HepG2 (cell line): ENCODE measurements at regions not wholly inside any gene's neighbourhood (a gene's known extent, or its start where the extent isn't known, plus 50 kb on each side); places are given as distances from the start of the nearest gene placed in this dataset.

Experiments
- AHDC1 ChIP-seq: sonication (generic); formaldehyde crosslinking; IDR thresholded peaks from 2 replicates; pipeline ENCODE4 v1.5.1; 2020; ENCODE audit warnings: mild to moderate bottlenecking, missing genetic modification reagents, borderline replicate concordance
- ELF3 ChIP-seq: IDR thresholded peaks from 2 replicates; pipeline ENCODE4 v1.6.1; 2016; ENCODE audit warnings: missing genetic modification reagents, missing compliant biosample characterization
- FOSL2 ChIP-seq: sonication (generic); formaldehyde crosslinking; IDR thresholded peaks from 2 replicates; pipeline ENCODE4 v1.4.0; 2020; ENCODE audit warnings: missing genetic modification reagents
- HMG20A ChIP-seq: IDR thresholded peaks from 2 replicates; pipeline ENCODE4 v1.6.1; 2016; ENCODE audit warnings: borderline replicate concordance
- JUNB ChIP-seq: sonication (generic); formaldehyde crosslinking; IDR thresholded peaks from 2 replicates; pipeline ENCODE4 v1.8.0; 2022; ENCODE audit warnings: missing genetic modification reagents, mild to moderate bottlenecking, borderline replicate concordance
- NR2F6 ChIP-seq, 2 experiments: IDR thresholded peaks; 2 replicates each; pipeline ENCODE4 v1.6.1; 2016; ENCODE audit warnings: antibody characterized with exemption in 1 of 2, mild to moderate bottlenecking in 1 of 2
- NRL ChIP-seq: sonication (generic); formaldehyde crosslinking; IDR thresholded peaks from 2 replicates; pipeline ENCODE4 v1.5.0; 2020; ENCODE audit warnings: missing genetic modification reagents, mild to moderate bottlenecking, moderate library complexity, borderline replicate concordance
- PATZ1 ChIP-seq: sonication (generic); formaldehyde crosslinking; IDR thresholded peaks from 2 replicates; pipeline ENCODE4 v1.4.0; 2020; ENCODE audit warnings: missing genetic modification reagents
- PAXIP1 ChIP-seq: sonication (generic); formaldehyde crosslinking; conservative IDR thresholded peaks from 2 replicates; pipeline ENCODE4 v1.4.0; 2020; ENCODE audit warnings: mild to moderate bottlenecking, missing genetic modification reagents, moderate library complexity
- SAP130 ChIP-seq: IDR thresholded peaks from 2 replicates; pipeline ENCODE4 v1.6.1; 2016; ENCODE audit warnings: low read depth
- TEAD3 ChIP-seq: optimal IDR thresholded peaks from 2 replicates; pipeline ENCODE3; 2016; ENCODE audit warnings: borderline replicate concordance
- ZNF263 ChIP-seq: sonication (generic); formaldehyde crosslinking; IDR thresholded peaks from 2 replicates; pipeline ENCODE4 v1.4.0; 2020; ENCODE audit warnings: missing genetic modification reagents
- ZNF281 ChIP-seq: sonication (generic); formaldehyde crosslinking; IDR thresholded peaks from 2 replicates; pipeline ENCODE4 v1.4.0; 2020; ENCODE audit warnings: missing genetic modification reagents, borderline replicate concordance
- ZNF460 ChIP-seq: sonication (generic); formaldehyde crosslinking; IDR thresholded peaks from 2 replicates; pipeline ENCODE4 v1.5.1; 2020; ENCODE audit warnings: missing genetic modification reagents, mild to moderate bottlenecking, borderline replicate concordance

GRCh38 chr4:4089716-4090419 is 136.9 kb downstream of the OTOP1 start (continued):
- TF ChIP-seq ZNF281 (CRISPR knock-in tag) (peak; percentile 47; the same call in 1 of the 2 replicates), PATZ1 (CRISPR knock-in tag) (peak; percentile 36; the same call in 1 of the 2 replicates), NRL (CRISPR knock-in tag) (0 out of 2 replicates have a peak, but pooled peaks have one; percentile 36), TEAD3 (CRISPR knock-in tag) (peak; percentile 12), ELF3 (peak; percentile 86), FOSL2 (CRISPR knock-in tag) (peak; percentile 97), HMG20A (CRISPR knock-in tag) (peak; percentile 53; the same call in 1 of the 2 replicates), SAP130 (CRISPR knock-in tag) (peak; percentile 41; the same call in 1 of the 2 replicates), AHDC1 (CRISPR knock-in tag) (peak; percentile 34; the same call in 1 of the 2 replicates), NR2F6 (IDR thresholded peaks at IDR 0.05) (peak; percentile 44), NR2F6 (CRISPR knock-in tag; IDR thresholded peaks at IDR 0.05) (0 out of 2 replicates have a peak, but pooled peaks have one; percentile 18), ZNF263 (CRISPR knock-in tag) (peak; percentile 26; the same call in 1 of the 2 replicates), JUNB (peak; percentile 35; the same call in 1 of the 2 replicates), PAXIP1 (0 out of 2 replicates have a peak, but pooled peaks have one; percentile 41), ZNF460 (CRISPR knock-in tag) (peak; percentile 93)
